ENCODE measurements at regions not wholly inside any gene's neighbourhood (a gene's known extent, or its start where the extent isn't known, plus 50 kb on each side); places are given as distances from the start of the nearest gene placed in this dataset.
A peak's percentile ranks its signal among the peaks of the same experiment; 100 is the strongest.

DNA sequence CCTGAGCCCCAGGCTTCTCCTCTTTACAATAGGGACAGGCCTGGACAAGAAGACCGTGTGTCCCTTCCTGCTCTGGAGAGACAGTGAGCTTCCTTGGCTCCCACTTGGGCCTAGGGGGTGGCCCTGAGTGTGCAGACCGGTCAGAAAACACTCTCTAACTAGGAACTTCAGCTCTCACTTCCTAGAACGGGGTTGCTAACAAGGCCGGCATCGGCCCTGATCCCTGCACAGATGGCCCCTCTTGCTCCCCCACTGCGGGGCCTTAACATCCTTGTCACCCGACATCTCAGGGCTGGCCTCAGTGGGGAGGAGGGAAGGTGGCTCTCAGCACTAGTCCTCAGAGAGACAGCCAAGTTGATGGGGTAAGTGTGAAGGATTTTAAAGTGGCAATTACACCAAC lies 406.9 kb downstream of the CTTN start:
- DNase-seq (ENCODE audit: low read depth in 2 of 3, low spot score in 2 of 3) = no peak

DNA sequence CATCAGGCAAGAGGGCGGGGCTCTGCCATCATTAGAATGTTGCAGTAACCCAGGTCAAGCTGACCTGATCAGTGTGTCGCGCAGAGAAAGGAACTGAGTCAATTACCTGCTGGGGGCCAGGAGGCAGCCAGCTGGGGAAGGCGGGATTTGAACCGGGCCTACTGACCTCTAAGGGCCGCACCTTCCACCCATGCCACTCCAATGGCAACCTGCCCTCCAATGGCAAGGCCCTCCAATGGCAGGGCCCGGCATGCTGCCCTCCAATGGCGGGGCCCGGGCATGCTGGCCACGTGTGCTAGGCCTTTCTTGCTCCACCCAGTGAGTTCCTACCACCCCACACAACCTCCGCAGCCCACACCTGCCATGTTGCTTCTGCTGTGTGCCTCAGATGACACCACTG lies 407.6 kb downstream of the CTTN start:
- no peak for DNase-seq (ENCODE audit: low read depth in 2 of 3, low spot score in 2 of 3)

DNA sequence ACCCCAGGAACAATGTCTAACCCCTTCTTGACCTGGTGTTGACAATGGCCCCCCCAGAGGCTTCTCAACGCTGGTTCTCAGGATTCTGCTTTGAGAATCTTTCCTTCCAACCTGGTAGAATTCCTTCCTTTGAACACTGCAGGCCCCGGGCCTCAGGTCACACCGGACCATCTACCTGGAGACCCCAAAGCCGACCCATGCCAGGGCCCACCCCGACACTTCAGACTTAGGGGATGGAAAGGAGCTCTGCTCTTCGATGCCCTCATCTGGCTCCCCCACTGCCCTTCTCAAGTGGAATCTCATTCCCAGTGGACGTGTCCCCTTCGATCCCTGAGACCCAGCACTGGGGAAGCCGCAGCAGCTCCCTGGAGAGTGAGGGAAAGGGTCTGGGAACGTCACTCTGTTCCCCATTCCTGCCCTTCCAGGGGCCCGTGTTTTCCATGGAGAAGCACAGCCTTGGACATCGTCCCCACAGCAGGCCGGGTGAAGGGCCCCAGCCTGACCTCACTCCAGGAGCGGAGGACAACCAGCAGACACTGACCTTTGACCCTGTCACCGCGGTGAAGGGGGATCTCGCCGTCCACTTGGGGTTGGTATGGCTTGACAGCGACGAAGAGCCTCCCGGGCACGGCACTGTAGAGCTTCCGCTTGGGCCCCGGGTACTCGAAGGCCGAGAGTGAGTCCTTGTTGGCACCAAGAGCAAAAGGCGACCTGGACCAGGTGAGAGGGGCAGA lies 408.3 kb downstream of the CTTN start:
- DNase-seq (ENCODE audit: low read depth in 2 of 3, low spot score in 2 of 3) = no peak

DNA sequence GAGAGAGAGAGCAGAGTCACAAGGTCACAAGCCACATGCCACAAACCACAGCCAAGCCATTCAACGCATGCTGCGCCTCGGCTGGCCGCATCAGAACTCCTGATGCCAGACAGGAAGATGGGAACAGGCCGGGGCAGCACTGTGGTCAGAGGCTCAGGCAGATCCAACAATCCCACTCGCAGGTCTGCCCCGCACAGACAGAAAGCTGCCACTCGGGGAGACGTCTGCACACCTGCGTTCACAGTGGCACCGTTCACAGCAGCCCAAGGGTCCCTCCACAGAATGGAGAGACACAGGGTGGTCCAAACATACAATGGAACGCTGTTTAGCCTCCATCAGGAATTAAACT lies 408.8 kb downstream of the CTTN start:
- no peak for DNase-seq (ENCODE audit: low read depth in 2 of 3, low spot score in 2 of 3)

DNA sequence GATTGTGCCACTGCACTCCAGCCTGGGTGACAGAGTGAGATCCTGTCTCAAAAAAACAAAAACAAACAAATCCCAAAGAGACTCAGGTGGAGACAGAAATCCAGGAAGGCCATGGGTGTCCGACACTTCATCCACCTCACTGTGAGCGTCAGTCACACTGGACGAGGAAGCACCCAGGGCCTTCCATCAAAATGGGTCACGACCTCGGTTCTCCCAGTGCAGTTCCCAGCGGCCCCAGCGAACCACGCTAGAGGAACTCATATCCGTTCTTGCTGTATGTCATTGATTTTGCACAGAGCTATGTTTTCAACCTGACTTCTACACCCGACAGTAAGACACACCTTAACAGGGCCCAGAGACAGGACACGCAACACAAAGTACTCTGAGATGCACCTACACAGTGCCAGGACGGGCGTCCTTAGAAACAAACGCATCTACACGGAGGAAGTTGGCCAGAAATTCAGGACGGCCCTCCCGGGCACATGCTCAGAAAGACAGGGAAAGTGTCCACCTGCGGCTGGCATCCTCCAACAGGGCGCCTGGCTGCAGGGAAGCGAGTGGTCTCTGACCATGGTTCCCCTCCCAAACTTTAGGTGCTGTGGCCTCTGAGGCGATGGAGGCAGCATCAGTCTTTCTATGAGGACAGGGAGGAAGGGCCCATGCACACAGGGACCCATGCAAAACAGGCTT lies 410.5 kb downstream of the CTTN start:
- DNase-seq (ENCODE audit: low read depth in 2 of 3, low spot score in 2 of 3) = no peak

DNA sequence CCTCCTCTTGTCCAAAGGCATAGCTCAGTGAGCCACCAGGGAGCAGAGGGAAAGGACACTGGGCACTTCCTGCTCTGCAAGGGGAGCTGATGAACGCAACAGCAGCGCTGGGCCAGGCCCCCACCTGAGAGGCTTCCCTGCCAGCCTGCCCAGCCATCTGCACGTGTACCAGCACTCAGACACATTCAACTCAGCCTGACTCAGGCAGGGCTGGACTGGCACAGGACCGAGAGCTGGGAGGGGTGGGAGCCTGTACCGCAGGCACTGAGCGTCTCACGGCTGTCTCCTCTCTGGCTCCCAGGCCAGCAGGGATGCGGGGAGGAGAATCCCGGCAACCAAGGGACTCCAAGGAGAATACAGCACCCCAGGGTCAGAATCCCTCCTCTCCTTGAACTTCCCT lies 411.8 kb downstream of the CTTN start:
- DNase-seq (ENCODE audit: low read depth in 2 of 3, low spot score in 2 of 3) = no peak

DNA sequence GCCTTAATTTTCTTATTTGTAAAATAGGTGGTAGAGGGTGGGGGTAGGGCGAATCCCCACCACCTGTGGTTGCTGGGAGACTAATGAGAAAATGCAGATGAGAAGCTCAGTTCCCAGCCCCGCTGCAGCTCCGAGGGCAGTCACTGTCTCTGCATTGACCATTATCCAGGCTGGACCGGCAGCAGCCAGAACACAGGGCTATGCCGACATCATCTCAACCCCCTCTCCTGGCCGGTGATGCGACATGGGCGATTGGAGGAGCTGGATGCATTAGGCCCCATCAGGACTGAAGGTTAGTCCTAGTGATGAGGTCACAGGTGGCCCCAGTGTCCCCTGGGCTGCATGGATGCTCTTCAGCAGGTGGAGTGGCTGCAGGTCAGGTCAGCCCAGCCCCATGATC lies 412.4 kb downstream of the CTTN start:
- no peak for DNase-seq (ENCODE audit: low read depth in 2 of 3, low spot score in 2 of 3)

DNA sequence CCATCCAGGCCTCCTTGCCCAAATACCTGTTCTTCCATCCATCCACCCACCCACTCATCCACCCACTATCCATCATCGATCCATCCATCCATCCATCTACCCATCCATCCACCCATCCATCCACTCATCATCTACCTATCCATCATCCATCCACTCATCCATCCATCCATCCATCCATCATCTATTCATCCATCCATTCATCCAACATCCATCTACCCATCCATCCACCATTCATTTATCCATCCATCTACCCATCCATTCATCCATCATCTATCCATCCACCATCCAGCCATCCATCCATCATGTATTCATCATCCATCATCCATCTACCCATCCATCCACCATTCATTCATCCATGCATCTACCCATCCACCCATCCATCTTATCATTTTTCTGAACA lies 413.2 kb downstream of the CTTN start:
- DNase-seq (ENCODE audit: low read depth in 2 of 3, low spot score in 2 of 3) = no peak

DNA sequence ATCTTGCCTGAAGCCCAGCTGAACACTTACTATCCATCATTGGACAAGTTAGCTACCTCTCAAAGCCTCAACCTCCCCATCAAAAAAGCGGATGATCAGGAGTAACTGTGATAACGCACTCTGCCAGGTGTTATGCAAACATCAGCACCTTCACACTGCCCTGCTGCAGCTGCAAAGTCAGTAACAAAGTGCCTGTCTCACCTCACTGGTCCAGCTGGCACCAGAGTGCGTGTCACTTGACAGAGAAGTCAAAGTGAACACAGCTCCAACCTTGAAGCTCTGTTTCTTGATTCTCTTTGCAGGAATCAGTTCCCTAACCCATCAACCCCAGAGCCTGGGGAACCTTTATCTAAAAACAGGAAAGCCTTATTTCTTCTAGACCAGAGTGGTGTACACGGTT lies 413.6 kb downstream of the CTTN start:
- DNase-seq (ENCODE audit: low read depth in 2 of 3, low spot score in 2 of 3) = no peak

DNA sequence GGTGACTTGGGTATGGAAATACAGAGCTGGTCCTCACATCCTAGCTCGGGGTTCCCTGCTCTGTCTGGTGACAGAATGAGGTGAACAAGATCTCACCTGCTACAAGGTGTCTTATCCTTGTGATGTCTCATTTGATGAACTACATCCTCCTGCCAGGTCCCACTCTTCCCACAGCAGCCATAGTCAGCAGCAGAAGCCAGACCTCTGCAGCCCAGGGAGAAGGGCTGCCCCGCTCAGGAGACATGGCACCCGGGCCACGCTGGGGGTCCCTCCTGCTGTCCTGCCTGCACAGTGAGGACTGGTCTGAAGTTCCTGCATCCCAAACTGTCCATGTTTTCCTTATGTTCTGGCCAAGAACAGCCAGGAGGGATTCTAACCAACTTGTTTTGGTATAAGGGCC lies 414.1 kb downstream of the CTTN start:
- DNase-seq (ENCODE audit: low read depth in 2 of 3, low spot score in 2 of 3) = no peak

DNA sequence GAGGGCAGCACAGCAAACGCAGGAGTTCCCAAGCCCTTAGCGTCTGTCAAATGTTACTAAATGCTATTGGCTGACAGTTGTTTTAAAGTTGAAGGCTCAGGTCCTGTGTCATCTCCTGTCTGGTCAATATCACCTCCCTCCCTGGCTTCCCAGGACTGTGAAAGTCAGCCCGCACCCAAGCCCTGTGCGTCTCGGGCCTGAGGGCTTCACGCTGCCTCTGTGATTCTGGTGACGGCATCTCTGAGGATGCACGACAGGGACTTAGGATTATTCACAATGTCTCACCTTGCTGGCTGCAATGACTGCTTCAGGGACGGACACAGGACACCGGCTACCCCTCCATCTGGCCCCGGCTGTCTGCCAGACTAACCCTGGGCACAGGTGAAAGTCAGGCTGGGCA lies 415.3 kb downstream of the CTTN start:
- DNase-seq (ENCODE audit: low read depth in 2 of 3, low spot score in 2 of 3) = no peak

DNA sequence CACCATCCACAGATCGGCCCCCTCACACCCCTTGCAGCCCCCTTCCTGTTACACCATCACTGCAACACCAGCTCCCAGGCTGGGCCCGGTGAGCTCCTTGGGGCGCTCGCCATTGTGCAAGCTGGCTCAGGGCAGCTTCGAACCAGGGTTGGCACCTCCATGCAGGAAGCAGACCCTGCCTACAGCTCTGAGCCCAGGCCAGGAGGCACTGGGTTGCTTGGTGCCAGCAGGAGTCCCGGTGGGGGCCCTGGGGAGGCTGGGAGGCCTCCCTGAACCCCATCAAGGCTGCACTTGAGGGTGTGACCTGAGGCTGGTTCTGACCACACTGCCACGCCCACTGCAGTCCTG lies 417.1 kb downstream of the CTTN start:
- DNase-seq (ENCODE audit: low read depth in 2 of 3, low spot score in 2 of 3) = no peak

DNA sequence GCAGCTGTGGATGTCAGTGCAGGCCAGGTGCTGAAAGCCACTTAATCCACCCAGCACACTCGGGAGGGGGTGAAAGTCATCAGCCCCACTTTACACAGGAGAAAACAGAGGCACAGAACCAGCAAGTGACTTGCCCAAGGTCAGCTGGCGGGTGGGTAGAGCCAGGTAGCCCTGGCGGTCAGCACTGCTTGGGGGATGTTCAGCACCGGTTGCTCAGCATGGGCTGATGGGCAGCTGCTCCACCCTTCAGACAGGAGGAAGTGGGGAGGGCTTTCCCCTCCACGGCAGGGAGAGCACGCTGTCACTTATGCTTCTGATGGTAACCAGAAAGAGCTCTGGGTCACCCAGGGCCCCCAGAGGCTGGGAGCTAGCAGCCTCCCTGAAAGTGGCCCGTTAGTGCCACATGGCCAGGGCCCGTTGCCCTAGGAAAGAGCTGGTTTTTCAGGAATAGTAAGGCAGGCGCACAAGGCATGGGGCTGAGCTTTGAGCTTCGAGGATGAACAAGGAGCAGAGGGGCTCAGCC lies 417.9 kb downstream of the CTTN start:
- no peak for DNase-seq (ENCODE audit: low read depth in 2 of 3, low spot score in 2 of 3)

DNA sequence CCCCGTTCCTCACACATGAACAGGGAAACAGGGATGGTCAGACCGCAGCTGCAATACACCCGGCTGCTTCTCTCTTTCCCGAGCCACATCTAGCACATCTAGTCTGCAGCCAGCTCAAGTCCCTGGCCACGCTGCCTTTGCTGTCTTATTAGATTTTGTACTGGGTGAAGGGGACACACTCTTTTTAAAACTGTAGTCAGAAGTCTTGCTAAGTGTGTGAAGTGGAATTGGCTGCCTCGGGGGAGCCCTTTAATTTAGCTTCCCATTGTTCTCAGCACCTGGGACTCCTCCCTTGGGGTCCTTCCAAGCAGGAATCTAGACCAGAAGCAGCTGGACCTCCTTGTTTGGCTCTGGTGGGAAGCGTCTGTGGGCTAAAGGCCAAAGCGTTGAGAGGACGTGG lies 420.0 kb downstream of the CTTN start:
- DNase-seq (ENCODE audit: low read depth in 2 of 3, low spot score in 2 of 3) = no peak

DNA sequence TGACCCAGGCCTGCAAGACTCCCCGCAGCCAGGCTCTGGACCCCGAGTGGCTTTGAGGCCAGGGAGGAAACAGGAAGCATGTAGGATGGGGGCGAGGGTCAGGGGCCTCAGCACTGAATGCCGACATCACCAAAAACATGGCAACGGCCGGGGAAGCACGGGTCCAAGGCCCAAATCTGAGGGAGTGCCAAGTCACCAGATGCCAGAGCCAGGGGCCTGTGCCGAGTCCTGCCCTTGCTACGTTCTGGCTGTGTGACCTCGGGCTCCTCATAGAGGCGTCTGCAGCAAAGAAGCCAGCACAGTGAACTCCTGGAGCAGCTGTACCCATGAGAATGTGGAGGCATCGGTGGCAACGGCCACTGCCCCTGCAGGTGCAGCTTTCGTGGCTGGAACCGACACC lies 420.7 kb downstream of the CTTN start:
- DNase-seq (ENCODE audit: low read depth in 2 of 3, low spot score in 2 of 3) = no peak

DNA sequence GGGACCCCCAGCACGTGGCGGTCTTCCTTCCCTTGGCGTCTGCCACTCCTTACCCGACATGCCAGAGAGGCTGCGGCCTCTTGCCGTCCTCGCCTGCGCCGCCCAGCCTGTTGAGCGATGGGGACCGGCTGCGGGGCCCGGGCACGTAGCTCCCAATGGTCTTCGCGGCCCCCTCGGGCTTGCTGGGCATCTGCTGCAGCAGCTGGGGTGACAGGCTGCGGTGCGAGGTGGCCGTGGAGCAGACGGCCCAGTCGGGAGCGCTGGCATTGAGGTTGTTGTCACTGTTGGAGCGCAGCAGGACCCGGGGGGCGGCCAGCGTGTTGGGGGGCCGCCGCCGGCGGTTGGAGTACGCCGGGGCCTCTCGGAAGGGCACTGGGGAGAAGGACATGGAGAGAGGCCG lies 422.0 kb downstream of the CTTN start:
- no peak for DNase-seq (ENCODE audit: low read depth in 2 of 3, low spot score in 2 of 3)

DNA sequence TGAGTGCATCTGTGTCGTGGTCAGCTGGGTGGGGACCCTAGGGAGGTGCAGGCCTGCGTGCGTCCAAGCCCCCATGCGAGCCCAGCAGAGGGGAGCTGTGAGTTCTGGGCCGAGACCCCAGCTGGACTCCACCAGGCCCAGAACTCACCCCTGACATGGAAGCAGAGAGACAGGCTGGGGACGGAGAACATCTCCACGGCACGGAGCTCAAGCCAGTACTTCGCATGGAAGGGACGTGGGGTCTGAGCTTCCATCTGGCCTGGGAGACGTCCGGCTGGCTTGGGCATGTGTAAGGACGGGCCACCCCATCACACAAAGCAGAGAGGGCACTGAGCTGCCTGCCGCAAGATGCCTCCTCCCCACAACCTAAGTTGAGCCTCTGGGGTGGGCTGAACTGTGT lies 422.4 kb downstream of the CTTN start:
- DNase-seq (ENCODE audit: low read depth in 2 of 3, low spot score in 2 of 3) = no peak

DNA sequence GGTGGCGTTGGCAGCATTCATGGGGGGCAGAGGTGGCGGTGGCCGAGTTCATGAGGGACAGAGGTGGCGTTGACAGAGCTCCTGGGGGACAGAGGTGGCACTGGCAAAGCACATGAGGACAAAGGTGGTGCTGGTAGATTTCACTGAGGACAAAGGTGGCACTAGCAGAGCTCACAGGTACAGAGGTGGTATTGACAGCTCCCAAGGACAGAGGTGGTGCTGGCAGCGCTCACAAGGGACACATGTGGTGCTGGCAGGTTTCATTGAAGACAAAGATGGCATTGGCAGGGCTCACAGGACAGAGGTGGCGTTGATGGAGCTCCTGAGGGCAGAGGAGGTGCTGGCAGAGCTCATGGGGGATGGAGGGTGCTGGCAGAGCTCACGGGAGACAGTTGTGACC lies 425.4 kb downstream of the CTTN start:
- DNase-seq (ENCODE audit: low read depth in 2 of 3, low spot score in 2 of 3) = no peak

DNA sequence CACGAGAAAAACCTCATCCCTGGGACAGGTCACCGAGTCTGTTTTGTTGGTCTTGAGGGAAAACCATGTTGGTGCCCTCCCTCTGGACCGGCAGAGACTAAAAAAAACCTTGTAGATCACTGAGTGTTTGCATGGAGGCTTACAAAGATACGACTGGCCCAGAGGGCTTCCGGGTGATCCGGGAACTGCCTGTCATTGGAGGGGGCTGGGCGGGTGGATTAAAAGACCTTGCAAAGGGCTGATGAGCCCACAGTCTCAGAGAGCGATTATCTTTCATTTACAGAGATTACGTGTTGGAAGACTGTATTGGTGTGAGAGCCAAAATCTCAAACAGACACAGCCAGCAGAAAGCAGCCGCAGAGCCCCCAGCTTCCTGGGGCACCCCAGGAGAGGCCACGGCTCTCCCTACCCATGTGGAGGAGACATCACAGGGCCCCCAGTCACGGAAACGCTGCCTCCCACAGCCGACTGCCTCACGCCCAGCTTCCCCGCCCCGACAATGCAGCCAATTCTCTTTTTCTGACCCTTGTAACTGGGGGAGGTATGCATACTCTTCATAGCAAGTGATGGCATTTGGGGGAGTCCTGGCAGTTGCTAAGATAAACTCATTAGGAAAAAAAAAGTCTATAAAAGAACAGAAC lies 426.4 kb downstream of the CTTN start:
- peak in 2 of 3 donors; percentile 24 to 58 for DNase-seq (ENCODE audit: low read depth in 2 of 3, low spot score in 2 of 3)

DNA sequence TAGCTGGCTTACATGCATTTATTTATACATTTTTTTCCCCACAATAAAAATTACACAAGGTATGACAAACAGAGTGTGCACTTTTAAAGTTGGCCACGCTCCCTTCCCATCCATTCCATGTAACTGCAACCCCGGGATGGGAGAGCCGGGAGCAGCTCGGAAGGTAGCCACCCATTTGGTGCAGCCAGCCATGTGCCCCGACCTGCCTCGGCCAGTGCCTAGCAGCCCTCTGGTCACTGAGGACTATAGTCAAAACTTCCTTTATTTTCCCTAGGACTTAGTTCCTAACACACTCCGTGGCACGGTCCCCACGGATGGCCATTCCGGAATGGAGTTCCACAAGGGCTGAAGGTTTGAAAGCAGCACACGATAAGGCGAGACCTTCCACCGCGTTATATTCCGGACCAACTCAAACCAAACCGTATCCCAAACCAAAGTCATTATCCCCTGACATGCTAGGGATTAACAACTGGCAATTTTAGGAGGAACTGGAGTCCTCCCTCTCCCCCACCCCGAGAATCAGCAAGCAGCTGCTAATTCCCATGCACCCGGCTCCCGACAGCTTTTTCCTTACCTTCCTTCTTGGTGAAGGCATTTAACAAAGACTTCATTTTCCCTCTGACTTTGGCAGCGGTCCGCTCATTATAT lies 426.4 kb downstream of the SHANK2 start:
- DNase-seq (ENCODE audit: low read depth in 2 of 3, low spot score in 2 of 3) = no peak

DNA sequence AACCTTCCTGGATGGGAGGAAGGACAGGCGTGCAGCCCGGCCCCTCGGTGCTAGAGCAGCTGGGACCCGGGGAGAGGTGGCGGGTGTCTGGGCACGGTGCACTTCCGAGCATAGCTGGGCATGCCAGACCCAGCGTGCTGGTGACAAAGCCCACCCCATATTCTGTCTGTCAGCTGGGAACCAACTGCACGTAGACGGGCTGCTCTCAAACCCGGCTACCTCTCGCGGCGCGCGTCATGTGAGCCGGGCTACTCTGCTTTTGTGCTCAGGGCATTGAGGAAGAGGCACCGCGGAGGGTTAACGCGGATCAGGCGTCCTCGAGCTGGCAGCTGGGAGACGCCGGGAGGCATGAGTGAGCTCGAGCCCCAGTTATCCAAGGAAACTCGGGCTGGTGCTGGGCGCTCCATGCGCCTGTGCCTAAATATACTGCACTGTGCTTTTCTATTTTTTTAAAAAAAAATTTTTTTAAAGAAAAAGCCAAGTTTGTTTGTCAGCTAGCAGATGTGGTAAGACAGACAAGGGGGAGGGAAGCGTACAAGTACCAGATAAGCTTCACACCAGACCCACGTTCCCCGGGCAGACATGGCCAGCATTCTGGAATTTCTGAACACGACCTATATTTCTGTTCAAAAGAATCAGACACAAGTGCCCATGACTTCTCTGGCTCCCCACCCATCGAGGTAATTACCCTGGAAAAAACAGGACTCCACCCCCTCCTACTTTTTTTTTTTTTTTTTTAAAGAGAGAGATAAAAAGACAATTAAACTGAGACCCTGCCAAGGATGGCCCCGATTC lies 425.6 kb downstream of the SHANK2 start:
- DNase-seq (ENCODE audit: low read depth in 2 of 3, low spot score in 2 of 3) = peak in 2 of 3 donors; percentile 36 to 48

Measured in hematopoietic multipotent progenitor cell (in vitro differentiated cells).